ENCODE measurements at regions not wholly inside any gene's neighbourhood (a gene's known extent, or its start where the extent isn't known, plus 50 kb on each side); places are given as distances from the start of the nearest gene placed in this dataset.

DNA sequence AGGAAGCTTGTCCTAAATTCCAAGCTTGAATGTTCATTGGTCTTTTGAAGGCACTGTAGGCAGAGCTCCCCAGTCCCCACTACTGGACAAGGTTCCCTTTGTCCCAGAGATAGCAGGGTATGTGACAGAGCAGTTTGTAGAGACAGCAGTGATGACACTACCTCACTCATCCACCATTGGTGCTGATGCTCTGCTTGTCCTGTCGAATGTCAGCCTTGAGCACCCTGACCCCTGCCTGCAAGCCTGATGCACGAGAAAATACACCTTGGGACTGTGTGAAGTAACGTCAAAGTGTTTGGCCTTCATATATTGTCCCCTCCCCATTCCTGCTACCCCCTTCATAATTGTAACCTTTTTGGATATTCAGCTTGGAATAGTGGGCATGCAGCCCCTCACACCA is 188.9 kb upstream of the EOLA2 start:
- Mint-ChIP-seq H3K27ac (no peak overlapping the region), H3K9me3 (ENCODE audit: low read depth) (no peaks in the 10 kb centered on the region), H3K27me3 (no peaks in the 10 kb centered on the region), H3K4me1 (ENCODE audit: low read depth) (peaks cover 3% of the 10 kb centered on the region), H3K36me3 (no peaks in the 10 kb centered on the region), H3K4me3 (no peak overlapping the region)

DNA sequence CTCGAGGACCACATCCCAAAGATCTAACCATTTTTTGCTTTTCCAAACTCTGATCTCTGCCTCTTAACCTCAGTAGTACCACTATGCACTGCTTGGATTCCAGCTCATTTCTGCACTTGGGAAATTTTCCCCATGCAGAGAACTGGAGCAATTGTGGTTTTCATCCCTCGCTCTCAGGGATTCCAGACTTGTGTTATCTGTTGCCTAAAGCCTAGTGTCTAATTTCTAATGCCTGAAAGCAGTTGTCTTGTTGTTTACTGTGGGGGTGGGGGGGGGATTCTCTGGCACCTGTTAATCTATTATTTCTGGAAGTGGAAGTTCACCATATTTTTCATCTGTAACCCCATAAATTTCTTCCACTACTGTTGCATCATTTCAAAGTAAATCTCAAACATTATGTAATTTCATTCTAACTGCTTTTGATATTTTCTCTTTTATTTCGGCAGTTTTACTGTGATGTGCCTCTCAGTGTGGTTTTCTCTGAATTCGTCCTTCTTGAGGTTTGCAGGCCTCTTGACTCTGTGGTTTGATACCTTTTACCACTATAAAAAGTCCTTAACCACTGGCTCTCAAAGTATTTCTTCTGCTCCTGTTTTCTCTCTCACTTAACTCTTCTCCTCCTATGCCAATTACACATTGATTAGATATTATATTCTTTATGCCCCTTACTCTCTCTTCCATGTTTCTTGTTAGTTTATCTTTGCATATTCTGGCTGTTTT is 205.6 kb upstream of the EOLA2 start:
- H3K4me3 Mint-ChIP-seq, result no peak overlapping the region
- no peaks in the 10 kb centered on the region for H3K27me3 Mint-ChIP-seq
- peaks cover 4% of the 10 kb centered on the region for H3K36me3 Mint-ChIP-seq
- peaks cover 7% of the 10 kb centered on the region for H3K9me3 Mint-ChIP-seq (ENCODE audit: low read depth)
- no peaks in the 10 kb centered on the region for H3K4me1 Mint-ChIP-seq (ENCODE audit: low read depth)
- H3K27ac Mint-ChIP-seq, result no peak overlapping the region

DNA sequence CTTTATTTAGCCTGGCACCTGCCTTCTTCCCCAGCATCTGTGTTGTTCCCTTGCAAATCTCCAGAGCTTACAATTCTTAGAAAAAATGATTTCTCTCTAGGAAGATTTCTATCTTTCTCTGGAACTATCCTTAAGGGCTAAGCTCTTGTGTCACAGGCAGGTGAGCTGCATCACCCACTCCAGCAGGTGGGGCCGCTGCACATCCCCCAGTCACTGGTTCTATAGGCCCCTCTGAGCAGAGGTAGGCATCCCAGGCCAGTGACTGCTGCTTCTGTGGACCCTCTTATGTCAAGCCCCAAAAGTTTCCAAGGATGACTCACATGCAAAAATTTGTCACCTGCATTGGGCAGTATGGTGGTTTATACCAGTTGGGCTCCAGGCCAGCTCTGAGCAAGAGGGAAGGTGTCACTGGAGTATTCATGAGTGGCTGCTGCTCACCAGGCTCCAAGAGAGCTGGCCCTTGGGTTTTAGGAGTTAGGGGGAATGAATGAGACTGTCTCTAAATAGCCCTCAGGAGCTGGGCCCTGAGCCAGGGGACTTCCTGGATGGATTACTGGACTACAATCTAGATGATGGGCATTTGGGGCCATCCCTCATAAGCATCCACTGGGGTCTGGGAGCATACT is 208.1 kb upstream of the EOLA2 start:
- Mint-ChIP-seq H3K4me3 (no peak overlapping the region), H3K9me3 (ENCODE audit: low read depth) (peaks cover 7% of the 10 kb centered on the region), H3K27ac (no peak overlapping the region), H3K27me3 (no peaks in the 10 kb centered on the region), H3K4me1 (ENCODE audit: low read depth) (no peaks in the 10 kb centered on the region), H3K36me3 (peaks cover 4% of the 10 kb centered on the region)

DNA sequence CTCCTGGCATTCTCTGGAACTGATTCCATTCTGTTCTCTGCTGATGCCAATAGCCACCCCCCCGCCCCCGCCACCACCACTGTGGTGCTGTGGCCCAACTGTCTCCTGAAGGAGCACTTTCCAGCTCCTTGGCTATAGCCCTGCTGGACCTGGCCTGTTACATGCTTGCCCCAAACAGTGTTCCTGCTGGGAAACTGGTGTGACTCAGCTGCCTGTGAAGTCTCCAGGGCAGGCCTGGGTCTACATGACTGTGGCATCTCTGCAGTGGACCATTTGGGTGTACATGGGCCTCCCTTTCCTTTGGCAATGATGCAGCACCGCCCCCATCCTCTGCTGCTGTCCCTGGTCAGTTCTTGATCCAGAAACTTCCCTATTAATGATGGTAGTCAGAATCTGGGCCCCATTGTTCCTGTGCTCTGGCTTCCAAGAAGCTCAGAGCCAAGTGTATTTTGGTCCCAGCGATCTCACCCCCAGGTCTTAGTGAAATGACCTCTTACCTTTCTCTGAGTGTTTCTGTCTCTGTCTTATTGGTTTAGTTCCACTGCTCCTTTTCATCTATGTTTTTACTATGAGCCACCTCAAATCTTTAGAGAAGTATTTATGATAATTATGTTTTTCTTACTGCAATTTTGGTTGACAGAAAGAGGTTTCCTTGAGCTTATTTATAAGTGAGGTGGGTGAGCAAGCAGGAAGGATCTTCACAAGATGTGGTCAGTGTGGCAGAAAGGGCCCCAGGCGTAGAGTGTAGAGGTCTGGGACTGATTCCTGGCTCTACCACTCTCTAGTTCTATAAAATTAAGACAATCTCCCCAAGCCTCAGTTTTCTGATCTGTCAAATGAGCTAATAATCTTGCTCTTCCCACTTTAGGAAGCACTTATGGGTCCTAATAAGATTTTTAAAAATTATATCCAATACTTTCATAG is 210.7 kb upstream of the EOLA2 start:
- Mint-ChIP-seq H3K27ac (no peak overlapping the region), H3K4me3 (no peak overlapping the region), H3K27me3 (no peaks in the 10 kb centered on the region), H3K4me1 (ENCODE audit: low read depth) (no peaks in the 10 kb centered on the region), H3K36me3 (no peaks in the 10 kb centered on the region), H3K9me3 (ENCODE audit: low read depth) (no peaks in the 10 kb centered on the region)

DNA sequence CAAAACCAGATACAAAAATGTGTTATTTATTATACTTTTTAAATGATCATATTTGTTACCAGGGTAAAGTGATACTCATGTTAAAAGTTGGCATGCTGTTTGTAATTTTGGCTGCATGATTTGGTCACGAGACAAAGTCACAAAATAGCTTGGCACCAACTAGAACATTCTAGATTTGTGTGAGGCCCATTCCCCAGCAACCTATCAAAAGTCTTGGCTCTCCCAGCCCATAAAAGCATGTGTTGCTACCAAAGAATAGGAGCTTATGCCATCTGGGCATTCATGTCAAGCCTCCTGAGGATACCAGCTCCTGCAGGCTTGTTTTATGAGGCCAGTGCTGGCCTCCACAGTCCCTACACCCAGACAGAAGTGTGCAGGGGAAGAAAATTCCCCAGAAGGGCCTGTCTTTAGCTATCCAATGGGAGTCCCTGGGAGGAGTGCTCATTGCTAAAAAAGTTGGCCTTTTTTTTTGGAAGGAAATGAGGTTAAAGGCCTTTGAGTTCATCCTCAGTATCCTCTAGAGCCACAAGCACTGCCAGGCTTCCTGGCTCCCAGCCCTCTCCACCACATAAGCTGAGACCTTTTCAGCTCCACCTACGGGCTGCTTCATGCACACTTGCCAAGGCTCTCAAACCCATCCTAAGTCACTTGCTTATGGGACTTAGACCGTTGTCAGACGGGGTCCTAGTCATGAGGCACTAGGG is 211.9 kb upstream of the EOLA2 start:
- H3K27me3 Mint-ChIP-seq, result no peaks in the 10 kb centered on the region
- H3K4me1 Mint-ChIP-seq (ENCODE audit: low read depth), result no peaks in the 10 kb centered on the region
- no peak overlapping the region for H3K27ac Mint-ChIP-seq
- no peaks in the 10 kb centered on the region for H3K36me3 Mint-ChIP-seq
- H3K4me3 Mint-ChIP-seq, result no peak overlapping the region
- H3K9me3 Mint-ChIP-seq (ENCODE audit: low read depth), result no peaks in the 10 kb centered on the region

DNA sequence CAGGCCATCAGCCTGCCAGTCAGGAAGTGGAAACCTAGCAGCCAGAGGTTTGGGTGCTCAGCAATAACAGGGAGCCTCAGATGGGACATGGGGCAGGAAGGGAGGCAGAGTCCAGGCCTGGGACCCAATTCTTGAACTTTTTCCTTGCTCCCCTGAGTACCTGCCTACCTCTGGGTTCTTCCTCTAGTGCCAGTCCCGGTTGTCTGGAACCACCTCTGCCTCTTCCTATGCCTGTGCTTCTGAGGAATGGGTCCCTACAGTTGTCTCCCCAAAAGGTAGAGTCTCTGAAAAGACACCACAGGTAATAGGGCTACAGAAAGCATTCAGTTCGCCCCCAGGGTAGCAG is 212.4 kb upstream of the MAMLD1 start:
- H3K27ac Mint-ChIP-seq, result no peak overlapping the region
- no peaks in the 10 kb centered on the region for H3K27me3 Mint-ChIP-seq
- H3K9me3 Mint-ChIP-seq (ENCODE audit: low read depth), result no peaks in the 10 kb centered on the region
- H3K36me3 Mint-ChIP-seq, result no peaks in the 10 kb centered on the region
- no peaks in the 10 kb centered on the region for H3K4me1 Mint-ChIP-seq (ENCODE audit: low read depth)
- no peak overlapping the region for H3K4me3 Mint-ChIP-seq

DNA sequence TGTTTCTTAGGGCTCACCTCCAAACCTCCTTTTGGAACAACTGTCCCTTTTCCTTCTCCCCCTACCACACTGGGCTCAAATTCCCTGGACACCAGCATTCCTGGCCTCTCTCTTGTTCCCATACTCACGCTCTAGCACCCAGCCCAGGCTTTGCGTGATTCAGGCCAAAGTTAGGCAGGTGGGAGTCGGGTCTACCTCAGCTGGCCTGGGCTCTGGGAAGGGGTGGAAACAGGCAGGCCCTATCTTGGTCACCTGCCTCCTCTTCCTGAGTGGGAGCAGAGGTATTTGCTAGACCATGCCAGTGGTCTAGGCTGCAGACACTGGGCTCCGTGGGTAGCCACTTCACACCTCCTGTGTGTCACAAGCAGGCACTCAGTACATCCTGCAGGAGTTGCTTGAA is 211.1 kb upstream of the MAMLD1 start:
- Mint-ChIP-seq H3K4me3 (no peak overlapping the region), H3K9me3 (ENCODE audit: low read depth) (no peaks in the 10 kb centered on the region), H3K4me1 (ENCODE audit: low read depth) (no peaks in the 10 kb centered on the region), H3K27me3 (no peaks in the 10 kb centered on the region), H3K36me3 (no peaks in the 10 kb centered on the region), H3K27ac (no peak overlapping the region)

DNA sequence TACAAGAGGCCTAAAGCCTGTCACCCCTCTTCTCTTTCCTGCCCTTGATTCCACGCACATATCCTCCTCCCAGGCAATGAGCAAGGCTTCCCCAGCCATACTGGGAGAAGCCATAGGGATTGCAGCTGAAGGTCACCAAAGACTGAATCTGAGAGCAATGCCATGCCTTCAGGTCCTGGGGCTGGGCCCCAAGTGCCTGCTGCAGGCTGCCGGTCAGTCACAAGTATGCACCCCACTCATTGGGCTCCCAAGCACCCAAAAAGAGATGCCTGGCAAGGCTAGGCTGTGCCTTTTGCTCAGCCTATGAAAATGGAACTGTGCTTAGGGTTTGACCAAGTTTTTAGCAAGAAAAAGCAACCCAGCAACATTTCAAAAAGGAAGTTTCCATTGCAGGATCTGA is 210.6 kb upstream of the MAMLD1 start:
- Mint-ChIP-seq H3K27me3 (no peaks in the 10 kb centered on the region), H3K4me1 (ENCODE audit: low read depth) (no peaks in the 10 kb centered on the region), H3K27ac (no peak overlapping the region), H3K4me3 (no peak overlapping the region), H3K9me3 (ENCODE audit: low read depth) (no peaks in the 10 kb centered on the region), H3K36me3 (no peaks in the 10 kb centered on the region)

DNA sequence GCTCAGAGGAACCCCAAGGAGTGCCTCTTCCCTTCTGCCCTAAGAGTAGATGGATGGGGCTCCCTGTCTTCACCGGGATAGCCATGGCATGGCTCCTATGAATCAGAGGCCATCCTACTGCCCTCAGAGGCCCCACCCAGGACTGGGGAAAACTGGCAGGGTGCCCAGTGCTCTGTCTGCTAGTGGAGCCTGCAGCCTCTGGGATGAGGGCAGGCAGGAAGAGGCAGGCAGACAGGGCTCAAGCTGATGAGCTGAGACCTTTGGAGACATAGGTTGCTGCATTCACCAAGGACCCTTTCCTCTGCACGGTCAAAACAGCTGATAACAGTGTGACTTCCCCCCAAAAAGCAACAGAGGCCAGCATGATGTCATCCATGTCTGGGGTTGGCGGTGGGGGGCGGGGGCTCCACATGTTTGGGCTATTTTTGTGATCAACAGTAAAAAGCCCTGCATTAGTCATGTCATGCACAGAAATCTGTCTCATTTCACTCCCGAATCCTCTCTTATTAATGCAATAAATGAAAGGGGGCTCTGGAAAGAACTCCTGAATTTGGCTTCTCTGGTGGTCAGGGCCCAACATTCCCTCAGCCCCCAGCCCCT is 207.6 kb upstream of the MAMLD1 start:
- Mint-ChIP-seq H3K27me3 (no peaks in the 10 kb centered on the region), H3K9me3 (ENCODE audit: low read depth) (no peaks in the 10 kb centered on the region), H3K36me3 (no peaks in the 10 kb centered on the region), H3K4me3 (no peak overlapping the region), H3K27ac (no peak overlapping the region), H3K4me1 (ENCODE audit: low read depth) (no peaks in the 10 kb centered on the region)

DNA sequence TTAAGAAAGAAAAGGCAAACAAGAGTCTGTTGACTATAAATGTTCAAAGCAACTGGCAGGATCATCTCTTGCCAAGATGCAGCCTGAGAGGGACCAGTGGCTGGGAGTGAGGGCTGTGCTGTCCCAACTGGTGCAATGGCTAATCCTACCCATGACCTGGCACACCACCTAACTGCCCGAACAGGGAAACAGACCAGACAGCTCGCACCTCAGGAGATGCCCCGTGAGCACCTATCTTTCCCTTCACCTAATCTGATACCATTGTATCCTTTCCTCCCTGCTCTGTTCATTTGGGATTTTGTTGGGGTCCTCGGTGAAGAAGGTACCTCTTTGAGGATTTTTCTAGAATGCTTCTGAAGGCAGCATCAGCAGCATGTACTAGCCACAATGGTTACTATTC is 206.5 kb upstream of the MAMLD1 start:
- no peaks in the 10 kb centered on the region for H3K9me3 Mint-ChIP-seq (ENCODE audit: low read depth)
- no peak overlapping the region for H3K4me3 Mint-ChIP-seq
- no peak overlapping the region for H3K27ac Mint-ChIP-seq
- no peaks in the 10 kb centered on the region for H3K4me1 Mint-ChIP-seq (ENCODE audit: low read depth)
- no peaks in the 10 kb centered on the region for H3K36me3 Mint-ChIP-seq
- H3K27me3 Mint-ChIP-seq, result no peaks in the 10 kb centered on the region

DNA sequence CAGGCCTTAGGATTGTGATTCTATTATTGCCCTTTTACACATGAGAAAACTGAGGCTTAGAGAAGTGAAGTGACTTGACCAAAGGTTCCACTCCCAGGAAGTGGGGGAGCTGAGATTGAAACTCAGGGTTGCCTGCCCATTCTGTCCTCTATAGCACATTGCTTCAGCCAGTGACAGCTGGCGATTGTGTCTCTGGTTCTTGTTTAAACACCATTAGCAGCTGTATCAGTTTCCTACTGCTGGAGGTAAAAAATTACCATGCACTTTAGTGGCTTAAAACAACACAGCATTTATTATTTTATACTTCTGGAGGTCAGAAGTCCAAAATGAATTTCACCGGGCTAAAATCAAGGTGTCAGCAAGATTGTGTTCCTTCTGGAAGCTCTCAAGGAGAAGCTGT is 205.8 kb upstream of the MAMLD1 start:
- Mint-ChIP-seq H3K27ac (no peak overlapping the region), H3K27me3 (no peaks in the 10 kb centered on the region), H3K4me1 (ENCODE audit: low read depth) (no peaks in the 10 kb centered on the region), H3K36me3 (no peaks in the 10 kb centered on the region), H3K9me3 (ENCODE audit: low read depth) (no peaks in the 10 kb centered on the region), H3K4me3 (no peak overlapping the region)

DNA sequence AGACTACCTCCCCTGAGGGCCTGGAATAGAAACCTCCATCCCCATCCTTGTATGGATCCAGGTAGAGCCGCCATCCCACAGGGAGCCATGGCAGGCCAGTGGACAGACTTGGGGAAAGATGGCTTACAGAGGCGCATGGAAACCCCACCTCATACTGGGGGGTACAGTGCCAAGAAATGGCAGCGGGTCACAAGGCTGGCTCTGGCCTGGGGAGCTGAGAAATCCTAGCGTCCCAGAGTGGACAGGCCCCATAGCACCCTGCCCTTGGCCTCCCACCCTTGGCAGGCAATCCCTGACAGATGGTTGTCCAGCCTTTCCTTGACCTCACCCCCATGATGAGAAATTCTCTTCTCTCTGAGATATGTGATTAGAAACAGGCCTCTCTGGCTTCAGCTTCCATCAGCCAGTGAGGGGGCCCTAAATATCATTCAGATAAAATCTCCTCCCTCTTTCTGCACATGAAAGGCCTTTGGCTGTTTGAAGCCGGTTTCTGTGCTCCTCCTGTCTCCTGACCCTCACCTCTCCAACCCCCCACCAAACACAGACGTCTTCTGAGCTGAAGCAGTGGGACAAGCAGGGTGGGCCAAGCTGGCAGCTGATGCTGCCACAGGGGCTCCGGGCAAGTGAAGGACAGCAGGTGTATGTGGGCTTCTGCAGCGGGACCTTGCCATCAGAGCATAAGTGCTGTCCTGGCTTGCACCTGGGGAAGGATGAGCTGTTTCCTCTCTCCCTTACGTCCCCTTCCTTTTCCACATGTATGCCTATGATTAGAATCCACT is 204.4 kb upstream of the MAMLD1 start:
- H3K4me1 Mint-ChIP-seq (ENCODE audit: low read depth), result no peaks in the 10 kb centered on the region
- no peaks in the 10 kb centered on the region for H3K27me3 Mint-ChIP-seq
- no peaks in the 10 kb centered on the region for H3K9me3 Mint-ChIP-seq (ENCODE audit: low read depth)
- no peak overlapping the region for H3K4me3 Mint-ChIP-seq
- H3K36me3 Mint-ChIP-seq, result no peaks in the 10 kb centered on the region
- no peak overlapping the region for H3K27ac Mint-ChIP-seq

DNA sequence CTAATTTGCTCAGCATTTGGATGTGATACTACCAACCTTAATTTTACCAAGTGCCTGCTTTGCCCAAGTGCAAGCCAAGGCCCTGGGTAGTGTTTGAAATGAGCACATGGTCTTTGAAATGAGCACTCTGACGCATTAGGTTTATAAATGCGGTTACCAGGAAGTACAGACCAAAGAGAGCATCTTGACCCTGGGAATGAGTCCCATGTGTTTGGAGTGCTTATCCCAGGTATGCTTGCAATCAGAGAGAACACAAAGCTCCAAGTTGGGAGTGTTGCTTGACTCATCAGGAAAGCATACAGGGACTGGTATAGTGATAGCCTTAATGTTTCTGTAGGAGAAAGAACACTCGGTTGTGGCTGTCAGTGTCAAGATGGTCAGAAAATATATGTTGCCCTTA is 203.6 kb upstream of the MAMLD1 start:
- H3K9me3 Mint-ChIP-seq (ENCODE audit: low read depth), result no peaks in the 10 kb centered on the region
- H3K4me1 Mint-ChIP-seq (ENCODE audit: low read depth), result no peaks in the 10 kb centered on the region
- no peaks in the 10 kb centered on the region for H3K36me3 Mint-ChIP-seq
- H3K27ac Mint-ChIP-seq, result no peak overlapping the region
- no peaks in the 10 kb centered on the region for H3K27me3 Mint-ChIP-seq
- no peak overlapping the region for H3K4me3 Mint-ChIP-seq

DNA sequence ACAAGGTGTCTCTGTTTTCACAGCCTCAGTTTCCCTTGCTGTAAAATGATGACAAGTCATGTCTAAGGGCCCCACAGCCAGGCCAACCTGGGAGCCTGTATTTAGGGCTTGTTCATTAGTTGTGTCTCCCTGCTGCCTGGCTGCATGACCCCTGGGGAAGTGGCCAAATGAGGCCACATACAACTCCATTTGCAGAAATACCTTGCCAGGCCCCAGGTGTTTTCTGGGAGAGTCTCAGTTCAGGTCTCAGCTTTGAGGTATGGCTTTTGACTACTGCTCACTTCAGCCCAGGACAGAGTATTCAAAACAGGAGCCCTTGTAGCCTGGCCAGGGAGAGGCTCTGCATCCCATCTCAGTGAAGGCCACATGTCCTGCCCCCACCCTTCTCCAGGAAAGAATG is 202.5 kb upstream of the MAMLD1 start:
- Mint-ChIP-seq H3K27ac (no peak overlapping the region), H3K27me3 (no peaks in the 10 kb centered on the region), H3K4me3 (no peak overlapping the region)

More for the DNA sequence above, 202.5 kb upstream of the MAMLD1 start:
- H3K9me3 Mint-ChIP-seq (ENCODE audit: low read depth), result no peaks in the 10 kb centered on the region
- H3K36me3 Mint-ChIP-seq, result no peaks in the 10 kb centered on the region
- H3K4me1 Mint-ChIP-seq (ENCODE audit: low read depth), result no peaks in the 10 kb centered on the region

Data from activated naive CD8-positive, alpha-beta T cell (primary cell).